ENCODE measurements at regions not wholly inside any gene's neighbourhood (a gene's known extent, or its start where the extent isn't known, plus 50 kb on each side); places are given as distances from the start of the nearest gene placed in this dataset.

- DNase-seq (ENCODE audit: low read depth in 1 of 2, low spot score in 1 of 2), result no peak
- Histone ChIP-seq H3K4me3 (replicated peaks; ENCODE audit: insufficient read depth, low read length) (no peak overlapping the region), H3K27me3 (ENCODE audit: insufficient read depth, poor library complexity, severe bottlenecking) (no peaks in the 10 kb centered on the region), H3K27ac (replicated peaks) (no peak overlapping the region)
- TF ChIP-seq CTCF (IDR thresholded peaks at IDR 0.05; ENCODE audit: insufficient read depth, low read length) (no peak), GABPA (IDR thresholded peaks at IDR 0.05; ENCODE audit: low read depth) (no peak), REST (IDR thresholded peaks at IDR 0.05; ENCODE audit: insufficient replicate concordance, low read depth) (no peak), POLR2AphosphoS5 (IDR thresholded peaks at IDR 0.05; ENCODE audit: low read depth) (no peak), SPI1 (IDR thresholded peaks at IDR 0.05; ENCODE audit: borderline replicate concordance, low read depth) (no peak)
Observed at GRCh38 chr2:139814458-139814857, 1034.3 kb upstream of the NXPH2 start.

- no peak for DNase-seq (ENCODE audit: low read depth in 1 of 2, low spot score in 1 of 2)
- no peak for TF ChIP-seq POLR2AphosphoS5 (IDR thresholded peaks at IDR 0.05; ENCODE audit: low read depth)
- TF ChIP-seq CTCF (IDR thresholded peaks at IDR 0.05; ENCODE audit: insufficient read depth, low read length), result no peak
- TF ChIP-seq SPI1 (IDR thresholded peaks at IDR 0.05; ENCODE audit: borderline replicate concordance, low read depth), result no peak
- no peak for TF ChIP-seq GABPA (IDR thresholded peaks at IDR 0.05; ENCODE audit: low read depth)
- TF ChIP-seq REST (IDR thresholded peaks at IDR 0.05; ENCODE audit: insufficient replicate concordance, low read depth), result no peak
- no peak overlapping the region for H3K4me3 ChIP-seq (replicated peaks; ENCODE audit: insufficient read depth, low read length)
Observed at GRCh38 chr2:139813340-139813739, 1033.2 kb upstream of the NXPH2 start.

GRCh38 chr2:139805441-139805840 lies 1025.3 kb upstream of the NXPH2 start:
- Histone ChIP-seq H3K4me3 (replicated peaks; ENCODE audit: insufficient read depth, low read length) (no peak overlapping the region), H3K27ac (replicated peaks) (no peak overlapping the region), H3K27me3 (ENCODE audit: insufficient read depth, poor library complexity, severe bottlenecking) (no peaks in the 10 kb centered on the region)
- TF ChIP-seq POLR2AphosphoS5 (IDR thresholded peaks at IDR 0.05; ENCODE audit: low read depth) (no peak), GABPA (IDR thresholded peaks at IDR 0.05; ENCODE audit: low read depth) (no peak), CTCF (IDR thresholded peaks at IDR 0.05; ENCODE audit: insufficient read depth, low read length) (no peak), SPI1 (IDR thresholded peaks at IDR 0.05; ENCODE audit: borderline replicate concordance, low read depth) (no peak), REST (IDR thresholded peaks at IDR 0.05; ENCODE audit: insufficient replicate concordance, low read depth) (no peak)
- no peak for DNase-seq (ENCODE audit: low read depth in 1 of 2, low spot score in 1 of 2)

More at GRCh38 chr2:139813340-139813739, 1033.2 kb upstream of the NXPH2 start:
- H3K27ac ChIP-seq (replicated peaks), result no peak overlapping the region
- H3K27me3 ChIP-seq (ENCODE audit: insufficient read depth, poor library complexity, severe bottlenecking), result no peaks in the 10 kb centered on the region
